Neural crest cell (in vitro differentiated cells): ENCODE measurements at regions not wholly inside any gene's neighbourhood (a gene's known extent, or its start where the extent isn't known, plus 50 kb on each side); places are given as distances from the start of the nearest gene placed in this dataset.
"Not testable (repeated sequence)": the region's sequence is repeated elsewhere in the genome, so short reads cannot be mapped to it uniquely, and the experiment has no call there.

Experiments
- DNase-seq: peaks from one replicate; pipeline ENCODE4 v3.0.0; 2021; ENCODE audit warnings: low read depth, mixed read lengths, low spot score
- H3K27ac Mint-ChIP-seq: one replicate; pipeline ENCODE4 v1.8.0; 2021; ENCODE audit warnings: mild to moderate bottlenecking, mixed read lengths; ENCODE audit not compliant: unreplicated experiment
- H3K27me3 Mint-ChIP-seq: 2 replicates; pipeline ENCODE4 v1.8.0; 2021; ENCODE audit warnings: low read depth, mild to moderate bottlenecking, mixed read lengths
- H3K36me3 Mint-ChIP-seq: 2 replicates; pipeline ENCODE4 v1.8.0; 2021; ENCODE audit warnings: low read depth, mild to moderate bottlenecking, mixed read lengths
- H3K4me1 Mint-ChIP-seq: 2 replicates; pipeline ENCODE4 v1.8.0; 2021; ENCODE audit warnings: mixed read lengths
- H3K4me3 Mint-ChIP-seq: one replicate; pipeline ENCODE4 v1.8.0; 2021; ENCODE audit warnings: mild to moderate bottlenecking, mixed read lengths
- H3K9me3 Mint-ChIP-seq: 2 replicates; pipeline ENCODE4 v1.8.0; 2021; ENCODE audit warnings: mixed read lengths
- CTCF ChIP-seq: fragments of 200-600 bp; sonication (generic); conservative IDR thresholded peaks from 2 replicates; pipeline ENCODE4 v1.5.0; 2021; ENCODE audit warnings: antibody characterized with exemption, mild to moderate bottlenecking

- Mint-ChIP-seq H3K27me3 (peaks cover 12% of the 10 kb centered on the region), H3K9me3 (no peaks in the 10 kb centered on the region), H3K36me3 (no peaks in the 10 kb centered on the region), H3K4me3 (no peak overlapping the region), H3K4me1 (peaks cover 20% of the 10 kb centered on the region), H3K27ac (no peak overlapping the region)
- TF ChIP-seq CTCF = no peak
- no peak for DNase-seq
Measured at GRCh38 chr3:72613871-72614270, 234.4 kb downstream of the SHQ1 start.

- not testable (repeated sequence) for H3K4me3 Mint-ChIP-seq, H3K36me3 Mint-ChIP-seq, DNase-seq, H3K9me3 Mint-ChIP-seq, H3K27ac Mint-ChIP-seq
- Mint-ChIP-seq H3K4me1 (peaks cover 18% of the 10 kb centered on the region), H3K27me3 (peaks cover 32% of the 10 kb centered on the region)
Measured at GRCh38 chr3:72609114-72609513, 239.1 kb downstream of the SHQ1 start.

GRCh38 chr3:72606005-72606800 lies 242.0 kb downstream of the SHQ1 start:
- peaks cover 61% of the 10 kb centered on the region for H3K27me3 Mint-ChIP-seq
- no peak overlapping the region for H3K4me3 Mint-ChIP-seq
- no peaks in the 10 kb centered on the region for H3K36me3 Mint-ChIP-seq
- peaks cover 17% of the 10 kb centered on the region for H3K4me1 Mint-ChIP-seq
- no peak overlapping the region for H3K27ac Mint-ChIP-seq
- TF ChIP-seq CTCF = no peak
- H3K9me3 Mint-ChIP-seq = peaks cover 4% of the 10 kb centered on the region
- DNase-seq = no peak

GRCh38 chr3:72604328-72604727 lies 243.9 kb downstream of the SHQ1 start:
- Mint-ChIP-seq H3K4me3 (no peak overlapping the region), H3K27me3 (peaks cover 76% of the 10 kb centered on the region), H3K36me3 (no peaks in the 10 kb centered on the region), H3K27ac (no peak overlapping the region), H3K4me1 (peaks cover 17% of the 10 kb centered on the region), H3K9me3 (peaks cover 4% of the 10 kb centered on the region)
- TF ChIP-seq CTCF = no peak
- DNase-seq = no peak

GRCh38 chr3:72601983-72602750 lies 246.1 kb downstream of the SHQ1 start:
- Mint-ChIP-seq H3K4me1 (peaks cover 28% of the 10 kb centered on the region), H3K4me3 (no peak overlapping the region), H3K36me3 (no peaks in the 10 kb centered on the region), H3K27me3 (peaks cover 89% of the 10 kb centered on the region), H3K9me3 (no peaks in the 10 kb centered on the region), H3K27ac (no peak overlapping the region)
- DNase-seq = no peak
- no peak for TF ChIP-seq CTCF

GRCh38 chr3:72601060-72601459 lies 247.2 kb downstream of the SHQ1 start:
- TF ChIP-seq CTCF = no peak
- Mint-ChIP-seq H3K27ac (no peak overlapping the region), H3K9me3 (no peaks in the 10 kb centered on the region), H3K4me3 (no peak overlapping the region), H3K27me3 (peaks cover 95% of the 10 kb centered on the region), H3K36me3 (no peaks in the 10 kb centered on the region), H3K4me1 (peaks cover 25% of the 10 kb centered on the region)
- no peak for DNase-seq
